K562 (cell line): ENCODE measurements at regions not wholly inside any gene's neighbourhood (a gene's known extent, or its start where the extent isn't known, plus 50 kb on each side); places are given as distances from the start of the nearest gene placed in this dataset.
"Not testable (repeated sequence)": the region's sequence is repeated elsewhere in the genome, so short reads cannot be mapped to it uniquely, and the experiment has no call there.

ENCODE experiments used
- ATAC-seq: fragments of 200-7000 bp; cut with Tn5 transposase; 3 replicates; pipeline ENCODE4 v1.9.1; 2020; ENCODE audit warnings: moderate library complexity
- BruUV-seq: library from RNA; stranded (reverse); fragments of 400-500 nt; replicated peaks from 2 replicates; lab custom pipeline; 2021; lab: Mats Ljungman, UMichigan
- CTCF ChIA-PET: fragments of 300-600 bp; formaldehyde crosslinking; extraction: SDS; loops from one replicate; lab custom pipeline; 2021; ENCODE audit warnings: low intra/inter-chr PET ratio; lab: Yijun Ruan, JAX
- POLR2A ChIA-PET: fragments of 300-600, 350-650 bp; sonication (Branson Sonifier 250); formaldehyde crosslinking; extraction: SDS; loops from one replicate; lab custom pipeline; 2021; ENCODE audit warnings: antibody characterized with exemption, inconsistent platforms; lab: Yijun Ruan, JAX
- DNase-seq, 4 experiments: peaks; one replicate each; pipeline versions ENCODE4 v3.0.0 to v3.0.0-alpha.2; 2011 to 2018; ENCODE audit warnings: low spot score in 3 of 4, mixed read lengths in 3 of 4; ENCODE audit errors: extremely low read depth in 1 of 4
- FAIRE-seq: peaks from 2 replicates; lab custom pipeline; 2011; peaks lifted over from hg19 to GRCh38; lab: Jason Lieb, UNC
- H2AFZ ChIP-seq: 2 replicates; pipeline ENCODE4 v1.6.0; 2011; ENCODE audit warnings: low read depth, low read length, control low read depth, inconsistent platforms
- H3K27ac ChIP-seq: fragments of 200-600 bp; 3 replicates; pipeline ENCODE4 v1.8.0; 2011; ENCODE audit warnings: low read depth, mild to moderate bottlenecking, control low read depth, inconsistent platforms, low read length, moderate library complexity, mixed read lengths; ENCODE audit errors: extremely low read depth
- H3K27me3 ChIP-seq, 2 experiments: fragments of 300-600 bp in 1 of 2; 2 replicates in 1 of 2; 3 replicates in 1 of 2; pipeline versions ENCODE4 v1.6.0 to v1.8.0; 2011; ENCODE audit warnings: inconsistent platforms in 2 of 2, low read length in 2 of 2, mild to moderate bottlenecking in 1 of 2, mixed read lengths in 1 of 2, moderate library complexity in 1 of 2; ENCODE audit not compliant: control insufficient read depth in 2 of 2, insufficient read depth in 2 of 2
- H3K36me3 ChIP-seq: fragments of 300-600 bp; 3 replicates; pipeline ENCODE4 v1.8.0; 2011; ENCODE audit warnings: mild to moderate bottlenecking, low read length, inconsistent platforms; ENCODE audit not compliant: control insufficient read depth, insufficient read depth
- H3K4me1 ChIP-seq, 2 experiments: fragments of 200-600 bp in 1 of 2; replicated peaks in 1 of 2; 2 replicates in 1 of 2; 3 replicates in 1 of 2; pipeline versions ENCODE4 v1.5.1 to v1.8.0; 2011; ENCODE audit warnings: inconsistent platforms in 2 of 2, low read length in 2 of 2, mild to moderate bottlenecking in 1 of 2, mixed read lengths in 1 of 2, moderate library complexity in 1 of 2; ENCODE audit not compliant: control insufficient read depth in 2 of 2, insufficient read depth in 2 of 2
- H3K4me2 ChIP-seq: 2 replicates; pipeline ENCODE4 v1.6.1; 2011; ENCODE audit warnings: low read length, control low read depth, inconsistent platforms, mixed read lengths; ENCODE audit not compliant: insufficient read depth
- H3K4me3 ChIP-seq: fragments of 200-600 bp; sonication (generic), shearing (Covaris generic); 2 replicates; pipeline ENCODE4 v1.5.1; 2016; ENCODE audit warnings: control low read depth, inconsistent platforms
- H3K79me2 ChIP-seq: fragments of 200-600 bp; 3 replicates; pipeline ENCODE4 v1.8.0; 2011; ENCODE audit warnings: low read length, inconsistent platforms; ENCODE audit not compliant: control insufficient read depth, insufficient read depth
- H3K9ac ChIP-seq, 2 experiments: 2 replicates each; pipeline versions ENCODE4 v1.6.0 to v1.6.1; 2011; ENCODE audit warnings: low read depth in 2 of 2, low read length in 2 of 2, control low read depth in 1 of 2, inconsistent platforms in 1 of 2, mild to moderate bottlenecking in 1 of 2, mixed read lengths in 1 of 2; ENCODE audit not compliant: insufficient read depth in 1 of 2
- H3K9me1 ChIP-seq: one replicate; pipeline ENCODE4 v1.6.0; 2011; ENCODE audit warnings: inconsistent platforms, mild to moderate bottlenecking, low read length, moderate library complexity; ENCODE audit not compliant: control insufficient read depth, insufficient read depth
- H3K9me3 ChIP-seq: replicated peaks from 2 replicates; pipeline ENCODE4 v1.5.1; 2011; ENCODE audit warnings: low read depth, low read length, inconsistent platforms; ENCODE audit not compliant: control insufficient read depth, insufficient read depth
- H4K20me1 ChIP-seq: replicated peaks from 2 replicates; pipeline ENCODE4 v1.6.1; 2011; ENCODE audit warnings: low read length, inconsistent platforms, mixed read lengths; ENCODE audit not compliant: control insufficient read depth, insufficient read depth
- BMI1 ChIP-seq: fragments of 150-350 bp; IDR thresholded peaks from 2 replicates; pipeline ENCODE4 v1.6.1; 2014; ENCODE audit warnings: low read length
- CBX5 ChIP-seq: IDR thresholded peaks from 2 replicates; pipeline ENCODE4 v1.6.1; 2014; ENCODE audit warnings: low read depth, borderline replicate concordance
- SRSF9 ChIP-seq: fragments of 200-400 bp; formaldehyde crosslinking; IDR thresholded peaks from 2 replicates; pipeline ENCODE4 v1.6.1; 2017; ENCODE audit warnings: low read depth, low read length, borderline replicate concordance
- TCF3 ChIP-seq: sonication (generic); formaldehyde crosslinking; IDR thresholded peaks from 2 replicates; pipeline ENCODE4 v1.4.0; 2020; ENCODE audit warnings: mild to moderate bottlenecking, missing genetic modification reagents
- WGBS: fragments of 100-300 bp; shearing (Covaris generic); methylation state at CpG from one replicate; pipeline ENCODE4 v1.1.6; 2016; ENCODE audit warnings: low coverage, mixed read lengths; ENCODE audit not compliant: insufficient coverage; ENCODE audit errors: missing lambda C conversion rate; 5-methylcytosine and 5-hydroxymethylcytosine counted together
- in situ Hi-C: fragments of 300-500 bp; cut with MboI; formaldehyde crosslinking; loops from 4 replicates; pipeline ENCODE4 v1.15.0; 2018; ENCODE audit warnings: inconsistent platforms, mixed read lengths
- intact Hi-C: fragments of 100-400 bp; cut with micrococcal nuclease; formaldehyde crosslinking; loops from 2 replicates; pipeline ENCODE4 v1.14.2; 2022
- TF ChIP-seq, protein P1 (sequence below): IDR thresholded peaks from 2 replicates; pipeline ENCODE4 v1.6.1; 2016; ENCODE audit warnings: missing genetic modification characterization, missing compliant biosample characterization
- TF ChIP-seq, protein P2 (sequence below): IDR thresholded peaks from 2 replicates; pipeline ENCODE4 v1.6.1; 2014; ENCODE audit warnings: antibody characterized with exemption

DNA sequence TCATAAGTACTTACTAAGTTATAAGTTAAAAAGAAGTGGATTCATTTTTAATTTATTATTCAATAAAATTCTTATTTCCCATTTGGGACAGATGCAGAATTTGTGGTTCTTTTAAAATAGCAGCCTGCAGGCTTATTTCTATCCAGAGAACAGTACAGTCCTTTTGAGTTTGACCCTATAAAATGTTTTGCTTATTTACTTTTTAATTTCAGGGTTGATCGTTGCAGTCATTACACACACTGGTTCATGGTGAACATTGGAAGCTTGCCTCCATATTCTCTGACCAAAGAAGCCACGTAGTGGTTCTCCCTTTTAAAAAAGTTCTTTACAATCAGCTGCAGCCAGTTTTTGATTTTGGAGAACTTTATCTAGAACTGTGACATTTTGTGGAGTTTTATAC is 122.9 kb upstream of the PDE7B start (continued):
- no peak for TF ChIP-seq CBX5

DNA sequence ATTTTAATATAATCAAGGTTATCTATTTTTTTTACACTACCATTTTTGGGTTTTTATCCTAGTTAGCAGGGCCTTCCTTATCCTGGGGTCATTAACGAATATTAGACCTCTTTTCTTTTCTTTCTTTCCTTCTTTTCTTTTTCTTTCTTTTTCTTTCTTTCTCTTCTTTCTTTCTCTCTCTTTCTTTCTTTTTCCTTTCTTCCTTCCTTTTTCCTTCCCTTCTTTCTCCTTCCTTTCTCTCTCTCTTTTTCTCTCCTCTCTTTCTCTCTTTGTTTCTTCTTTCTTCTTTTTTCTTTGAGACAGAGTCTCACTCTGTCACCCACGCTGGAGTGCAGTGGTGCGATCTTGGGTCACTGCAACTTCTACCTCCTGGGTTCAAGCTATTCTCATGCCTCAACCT is 120.4 kb upstream of the PDE7B start:
- CTCF ChIA-PET: no interaction called here
- in situ Hi-C loops (no loop called here), intact Hi-C loops (no loop called here)
- Histone ChIP-seq H3K4me2 (no peak overlapping the region), H3K36me3 (no peaks in the 10 kb centered on the region), H3K79me2 (no peaks in the 10 kb centered on the region), H4K20me1 (no peaks in the 10 kb centered on the region), H3K4me1 (no peaks in the 10 kb centered on the region), H3K4me3 (no peak overlapping the region), H3K27me3 (no peaks in the 10 kb centered on the region), H3K9me3 (no peaks in the 10 kb centered on the region), H3K27ac (no peak overlapping the region), H2AFZ (no peak overlapping the region), H3K9ac (no peak overlapping the region), H3K9me1 (no peaks in the 10 kb centered on the region)
- TF ChIP-seq, protein P1, sequence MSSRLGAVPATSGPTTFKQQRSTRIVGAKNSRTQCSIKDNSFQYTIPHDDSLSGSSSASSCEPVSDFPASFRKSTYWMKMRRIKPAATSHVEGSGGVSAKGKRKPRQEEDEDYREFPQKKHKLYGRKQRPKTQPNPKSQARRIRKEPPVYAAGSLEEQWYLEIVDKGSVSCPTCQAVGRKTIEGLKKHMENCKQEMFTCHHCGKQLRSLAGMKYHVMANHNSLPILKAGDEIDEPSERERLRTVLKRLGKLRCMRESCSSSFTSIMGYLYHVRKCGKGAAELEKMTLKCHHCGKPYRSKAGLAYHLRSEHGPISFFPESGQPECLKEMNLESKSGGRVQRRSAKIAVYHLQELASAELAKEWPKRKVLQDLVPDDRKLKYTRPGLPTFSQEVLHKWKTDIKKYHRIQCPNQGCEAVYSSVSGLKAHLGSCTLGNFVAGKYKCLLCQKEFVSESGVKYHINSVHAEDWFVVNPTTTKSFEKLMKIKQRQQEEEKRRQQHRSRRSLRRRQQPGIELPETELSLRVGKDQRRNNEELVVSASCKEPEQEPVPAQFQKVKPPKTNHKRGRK (tag): peak; percentile 84
- TF ChIP-seq SRSF9 (no peak), BMI1 (no peak), TCF3 (CRISPR knock-in tag) (no peak)
- TF ChIP-seq, protein P2, sequence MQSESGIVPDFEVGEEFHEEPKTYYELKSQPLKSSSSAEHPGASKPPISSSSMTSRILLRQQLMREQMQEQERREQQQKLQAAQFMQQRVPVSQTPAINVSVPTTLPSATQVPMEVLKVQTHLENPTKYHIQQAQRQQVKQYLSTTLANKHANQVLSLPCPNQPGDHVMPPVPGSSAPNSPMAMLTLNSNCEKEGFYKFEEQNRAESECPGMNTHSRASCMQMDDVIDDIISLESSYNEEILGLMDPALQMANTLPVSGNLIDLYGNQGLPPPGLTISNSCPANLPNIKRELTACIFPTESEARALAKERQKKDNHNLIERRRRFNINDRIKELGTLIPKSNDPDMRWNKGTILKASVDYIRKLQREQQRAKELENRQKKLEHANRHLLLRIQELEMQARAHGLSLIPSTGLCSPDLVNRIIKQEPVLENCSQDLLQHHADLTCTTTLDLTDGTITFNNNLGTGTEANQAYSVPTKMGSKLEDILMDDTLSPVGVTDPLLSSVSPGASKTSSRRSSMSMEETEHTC: no peak
- ATAC-seq (no peak), DNase-seq (no peak), FAIRE-seq (no peak)
- POLR2A ChIA-PET: no interaction called here
- BruUV-seq: no TSS peak
- 0% methylated on average over 3 of the region's 3 CpGs for WGBS

DNA sequence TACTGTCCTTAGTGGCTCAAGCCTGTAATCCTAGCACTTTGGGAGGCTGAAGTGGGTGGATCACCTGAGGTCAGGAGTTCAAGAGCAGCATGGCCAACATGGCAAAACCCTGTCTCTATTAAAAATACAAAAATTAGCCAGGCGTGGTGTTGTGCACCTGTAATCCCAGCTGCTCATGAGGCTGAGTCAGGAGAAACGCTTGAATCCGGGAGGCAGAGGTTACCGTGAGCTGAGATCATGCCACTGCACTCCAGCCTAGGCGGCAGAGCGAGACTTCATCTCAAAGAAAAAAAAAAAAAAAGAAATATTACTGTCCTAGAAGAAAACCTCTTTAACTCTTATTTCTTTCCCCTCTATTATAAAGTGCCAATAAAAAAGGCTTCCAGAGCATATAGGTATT is 115.2 kb upstream of the PDE7B start:
- WGBS: 0% methylated on average over 6 of the region's 6 CpGs

More for the DNA sequence above, 115.2 kb upstream of the PDE7B start:
- H3K27ac ChIP-seq, H3K36me3 ChIP-seq, ATAC-seq, DNase-seq, H4K20me1 ChIP-seq, H3K79me2 ChIP-seq, H2AFZ ChIP-seq, H3K4me2 ChIP-seq, FAIRE-seq, in situ Hi-C loops, H3K9me1 ChIP-seq, POLR2A ChIA-PET, H3K9me3 ChIP-seq, BruUV-seq, H3K9ac ChIP-seq, H3K27me3 ChIP-seq, H3K4me1 ChIP-seq, H3K4me3 ChIP-seq, intact Hi-C loops: not testable (repeated sequence)
- CTCF ChIA-PET: interaction anchor here (0.6 kb wide), 1 partner anchor 183 kb away, joined by 3 read pairs; no protein-coding TSS in a partner anchor
